IgD-negative memory B cell (primary cell): ENCODE measurements at regions not wholly inside any gene's neighbourhood (a gene's known extent, or its start where the extent isn't known, plus 50 kb on each side); places are given as distances from the start of the nearest gene placed in this dataset.

Source experiments
- H3K27ac Mint-ChIP-seq, 3 donors: one replicate each; pipeline ENCODE4 v1.8.0; 2020 to 2022; ENCODE audit warnings: mild to moderate bottlenecking in 3 of 3, mixed read lengths in 3 of 3, moderate library complexity in 1 of 3
- H3K27me3 Mint-ChIP-seq: one replicate; pipeline ENCODE4 v1.8.0; 2021; ENCODE audit warnings: mixed read lengths
- H3K36me3 Mint-ChIP-seq: one replicate; pipeline ENCODE4 v1.8.0; 2020; ENCODE audit warnings: mild to moderate bottlenecking, mixed read lengths
- H3K4me1 Mint-ChIP-seq, 3 donors: one replicate each; pipeline ENCODE4 v1.8.0; 2020 to 2022; ENCODE audit warnings: mixed read lengths in 3 of 3, mild to moderate bottlenecking in 1 of 3
- H3K4me3 Mint-ChIP-seq, 4 donors: one replicate each; pipeline ENCODE4 v1.8.0; 2020 to 2022; ENCODE audit warnings: mild to moderate bottlenecking in 4 of 4, mixed read lengths in 4 of 4, moderate library complexity in 3 of 4
- H3K9me3 Mint-ChIP-seq, 3 donors: one replicate each; pipeline ENCODE4 v1.8.0; 2020 to 2021; ENCODE audit warnings: mixed read lengths in 3 of 3, mild to moderate bottlenecking in 1 of 3

- Mint-ChIP-seq H3K36me3 (no peaks in the 10 kb centered on the region), H3K4me3 (no peak overlapping the region), H3K4me1 (peaks cover 0 to 2% (median 0%) of the 10 kb centered on the region in 3 donors), H3K27ac (no peak overlapping the region), H3K9me3 (peaks cover 3 to 11% (median 3%) of the 10 kb centered on the region in 3 donors), H3K27me3 (no peaks in the 10 kb centered on the region)
These were observed 412.9 kb upstream of the SPRY2 start for GRCh38 chr13:80753866-80754265.

- Mint-ChIP-seq H3K27me3 (no peaks in the 10 kb centered on the region), H3K27ac (no peak overlapping the region)
These were observed 410.9 kb upstream of the SPRY2 start for GRCh38 chr13:80751854-80752253.

GRCh38 chr13:80744147-80744914 lies 403.4 kb upstream of the SPRY2 start:
- Mint-ChIP-seq H3K27ac (no peak overlapping the region), H3K36me3 (no peaks in the 10 kb centered on the region), H3K27me3 (no peaks in the 10 kb centered on the region), H3K4me3 (no peak overlapping the region), H3K4me1 (no peaks in the 10 kb centered on the region), H3K9me3 (peaks cover 0 to 7% (median 0%) of the 10 kb centered on the region in 3 donors)

More at GRCh38 chr13:80751854-80752253, 410.9 kb upstream of the SPRY2 start:
- H3K9me3 Mint-ChIP-seq: peaks cover 3 to 11% (median 3%) of the 10 kb centered on the region in 3 donors
- H3K4me1 Mint-ChIP-seq: peaks cover 0 to 2% (median 0%) of the 10 kb centered on the region in 3 donors
- no peak overlapping the region for H3K4me3 Mint-ChIP-seq
- no peaks in the 10 kb centered on the region for H3K36me3 Mint-ChIP-seq

- Mint-ChIP-seq H3K27me3 (no peaks in the 10 kb centered on the region), H3K9me3 (peaks cover 3 to 23% (median 3%) of the 10 kb centered on the region in 3 donors), H3K4me1 (no peaks in the 10 kb centered on the region), H3K27ac (no peak overlapping the region), H3K4me3 (no peak overlapping the region), H3K36me3 (no peaks in the 10 kb centered on the region)
These were observed 401.1 kb upstream of the SPRY2 start for GRCh38 chr13:80742033-80742432.

GRCh38 chr13:80740071-80740470 lies 399.1 kb upstream of the SPRY2 start:
- Mint-ChIP-seq H3K4me3 (no peak overlapping the region), H3K36me3 (no peaks in the 10 kb centered on the region), H3K27me3 (no peaks in the 10 kb centered on the region), H3K9me3 (peaks cover 3 to 19% (median 3%) of the 10 kb centered on the region in 3 donors), H3K4me1 (no peaks in the 10 kb centered on the region), H3K27ac (no peak overlapping the region)

GRCh38 chr13:80737513-80737912 lies 396.6 kb upstream of the SPRY2 start:
- Mint-ChIP-seq H3K9me3 (peaks cover 3 to 15% (median 4%) of the 10 kb centered on the region in 3 donors), H3K4me3 (peak overlapping the region in 1 of 4 donors; percentile 60), H3K27me3 (no peaks in the 10 kb centered on the region), H3K27ac (no peak overlapping the region), H3K4me1 (no peaks in the 10 kb centered on the region), H3K36me3 (no peaks in the 10 kb centered on the region)

- no peak overlapping the region for H3K4me3 Mint-ChIP-seq
- H3K27me3 Mint-ChIP-seq: no peaks in the 10 kb centered on the region
- no peaks in the 10 kb centered on the region for H3K36me3 Mint-ChIP-seq
- H3K9me3 Mint-ChIP-seq: peaks cover 2 to 5% (median 3%) of the 10 kb centered on the region in 3 donors
- no peak overlapping the region for H3K27ac Mint-ChIP-seq
- H3K4me1 Mint-ChIP-seq: no peaks in the 10 kb centered on the region
These were observed 386.5 kb upstream of the SPRY2 start for GRCh38 chr13:80727321-80727975.

- no peaks in the 10 kb centered on the region for H3K36me3 Mint-ChIP-seq
- H3K4me1 Mint-ChIP-seq: no peaks in the 10 kb centered on the region
- no peaks in the 10 kb centered on the region for H3K27me3 Mint-ChIP-seq
- H3K9me3 Mint-ChIP-seq: peaks cover 2 to 5% (median 3%) of the 10 kb centered on the region in 3 donors
- no peak overlapping the region for H3K27ac Mint-ChIP-seq
- no peak overlapping the region for H3K4me3 Mint-ChIP-seq
These were observed 385.9 kb upstream of the SPRY2 start for GRCh38 chr13:80726868-80727267.

GRCh38 chr13:80721689-80722088 lies 380.8 kb upstream of the SPRY2 start:
- Mint-ChIP-seq H3K4me1 (no peaks in the 10 kb centered on the region), H3K27me3 (no peaks in the 10 kb centered on the region), H3K9me3 (peaks cover 0 to 9% (median 2%) of the 10 kb centered on the region in 3 donors), H3K4me3 (no peak overlapping the region), H3K27ac (no peak overlapping the region), H3K36me3 (no peaks in the 10 kb centered on the region)

GRCh38 chr13:80718970-80719369 lies 378.0 kb upstream of the SPRY2 start:
- H3K36me3 Mint-ChIP-seq: no peaks in the 10 kb centered on the region
- H3K27me3 Mint-ChIP-seq: no peaks in the 10 kb centered on the region
- H3K27ac Mint-ChIP-seq: no peak overlapping the region
- no peak overlapping the region for H3K4me3 Mint-ChIP-seq
- no peaks in the 10 kb centered on the region for H3K4me1 Mint-ChIP-seq
- H3K9me3 Mint-ChIP-seq: peaks cover 2 to 10% (median 2%) of the 10 kb centered on the region in 3 donors

- Mint-ChIP-seq H3K27me3 (no peaks in the 10 kb centered on the region), H3K9me3 (peaks cover 0 to 12% (median 2%) of the 10 kb centered on the region in 3 donors), H3K4me3 (no peak overlapping the region), H3K36me3 (no peaks in the 10 kb centered on the region), H3K27ac (no peak overlapping the region), H3K4me1 (no peaks in the 10 kb centered on the region)
These were observed 376.9 kb upstream of the SPRY2 start for GRCh38 chr13:80717776-80718175.

- Mint-ChIP-seq H3K4me3 (no peak overlapping the region), H3K27me3 (no peaks in the 10 kb centered on the region), H3K9me3 (peaks cover 0 to 12% (median 2%) of the 10 kb centered on the region in 3 donors), H3K36me3 (no peaks in the 10 kb centered on the region), H3K27ac (no peak overlapping the region), H3K4me1 (no peaks in the 10 kb centered on the region)
These were observed 375.7 kb upstream of the SPRY2 start for GRCh38 chr13:80716610-80717081.

- Mint-ChIP-seq H3K27me3 (no peaks in the 10 kb centered on the region), H3K27ac (no peak overlapping the region), H3K4me1 (no peaks in the 10 kb centered on the region), H3K9me3 (peaks cover 0 to 11% (median 2%) of the 10 kb centered on the region in 3 donors), H3K4me3 (no peak overlapping the region), H3K36me3 (no peaks in the 10 kb centered on the region)
These were observed 371.1 kb upstream of the SPRY2 start for GRCh38 chr13:80712026-80712425.

- H3K36me3 Mint-ChIP-seq: no peaks in the 10 kb centered on the region
- H3K9me3 Mint-ChIP-seq: peaks cover 0 to 7% (median 0%) of the 10 kb centered on the region in 3 donors
- no peaks in the 10 kb centered on the region for H3K27me3 Mint-ChIP-seq
- no peak overlapping the region for H3K4me3 Mint-ChIP-seq
- H3K4me1 Mint-ChIP-seq: no peaks in the 10 kb centered on the region
- H3K27ac Mint-ChIP-seq: no peak overlapping the region
These were observed 367.9 kb upstream of the SPRY2 start for GRCh38 chr13:80708791-80709190.
